ENCODE measurements at regions not wholly inside any gene's neighbourhood (a gene's known extent, or its start where the extent isn't known, plus 50 kb on each side); places are given as distances from the start of the nearest gene placed in this dataset.

DNA sequence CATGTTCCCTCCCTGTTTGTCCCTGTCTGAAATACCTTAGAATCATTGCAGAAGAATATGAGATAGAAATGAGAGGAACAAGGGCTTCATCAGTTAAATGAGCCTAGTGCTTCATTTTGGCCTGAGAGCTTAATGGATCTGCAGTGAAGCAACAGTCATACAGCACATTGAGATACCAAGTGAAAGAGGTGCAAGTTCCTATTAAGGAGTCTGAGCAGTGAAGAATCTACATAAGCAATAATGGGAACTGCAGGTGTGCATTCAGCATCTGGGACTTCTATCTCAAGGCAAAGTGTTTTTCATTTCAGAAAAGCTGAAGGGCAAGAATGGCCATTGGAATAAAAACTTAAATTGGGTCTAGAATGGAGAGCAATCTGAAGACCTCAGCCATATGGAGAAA, 323.2 kb upstream of the SLC39A10 start (continued):
- TF ChIP-seq, protein P1, sequence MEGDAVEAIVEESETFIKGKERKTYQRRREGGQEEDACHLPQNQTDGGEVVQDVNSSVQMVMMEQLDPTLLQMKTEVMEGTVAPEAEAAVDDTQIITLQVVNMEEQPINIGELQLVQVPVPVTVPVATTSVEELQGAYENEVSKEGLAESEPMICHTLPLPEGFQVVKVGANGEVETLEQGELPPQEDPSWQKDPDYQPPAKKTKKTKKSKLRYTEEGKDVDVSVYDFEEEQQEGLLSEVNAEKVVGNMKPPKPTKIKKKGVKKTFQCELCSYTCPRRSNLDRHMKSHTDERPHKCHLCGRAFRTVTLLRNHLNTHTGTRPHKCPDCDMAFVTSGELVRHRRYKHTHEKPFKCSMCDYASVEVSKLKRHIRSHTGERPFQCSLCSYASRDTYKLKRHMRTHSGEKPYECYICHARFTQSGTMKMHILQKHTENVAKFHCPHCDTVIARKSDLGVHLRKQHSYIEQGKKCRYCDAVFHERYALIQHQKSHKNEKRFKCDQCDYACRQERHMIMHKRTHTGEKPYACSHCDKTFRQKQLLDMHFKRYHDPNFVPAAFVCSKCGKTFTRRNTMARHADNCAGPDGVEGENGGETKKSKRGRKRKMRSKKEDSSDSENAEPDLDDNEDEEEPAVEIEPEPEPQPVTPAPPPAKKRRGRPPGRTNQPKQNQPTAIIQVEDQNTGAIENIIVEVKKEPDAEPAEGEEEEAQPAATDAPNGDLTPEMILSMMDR (IDR thresholded peaks at IDR 0.05; ENCODE audit: control extremely low read depth in 1 of 3, insufficient read depth in 1 of 3, low read depth in 1 of 3, low read length in 3 of 3), result no peak
- no peak for TF ChIP-seq SUZ12 (IDR thresholded peaks at IDR 0.05; ENCODE audit: low read length)
- TF ChIP-seq JUND (IDR thresholded peaks at IDR 0.05; ENCODE audit: low read length), result no peak
- TF ChIP-seq BRCA1 (IDR thresholded peaks at IDR 0.05; ENCODE audit: low read depth, low read length), result no peak
